Gastrocnemius medialis (tissue), 4 donors: ENCODE measurements at regions not wholly inside any gene's neighbourhood (a gene's known extent, or its start where the extent isn't known, plus 50 kb on each side); places are given as distances from the start of the nearest gene placed in this dataset.

Experiments used
- ATAC-seq, 2 donors: fragments of 150-250 bp; one replicate each; pipeline ENCODE4 v1.9.1; 2016
- DNase-seq, 2 donors: peaks; one replicate each; pipeline ENCODE4 v3.0.0-alpha.2; 2019
- H3K27ac ChIP-seq, 4 donors: fragments of 200-600 bp; sonication (generic); 1 replicate in 1 of 4; 2 replicates in 3 of 4; pipeline ENCODE4 v1.5.1; 2016 to 2018; ENCODE audit warnings: mild to moderate bottlenecking in 2 of 4, moderate library complexity in 1 of 4
- H3K27me3 ChIP-seq, 3 donors: fragments of 200-600 bp; sonication (generic) in 2 of 3; 1 replicate in 1 of 3; 2 replicates in 2 of 3; pipeline versions ENCODE4 v1.5.1 to v1.6.0; 2016 to 2019; ENCODE audit warnings: mild to moderate bottlenecking in 1 of 3, moderate library complexity in 1 of 3
- H3K36me3 ChIP-seq, 2 donors: fragments of 200-600 bp; sonication (generic) in 1 of 2; one replicate each; pipeline ENCODE4 v1.5.1; 2017 to 2018
- H3K4me1 ChIP-seq, 2 donors: fragments of 200-600 bp; sonication (generic) in 1 of 2; one replicate each; pipeline ENCODE4 v1.5.1; 2016 to 2017; ENCODE audit warnings: mild to moderate bottlenecking in 2 of 2
- H3K4me3 ChIP-seq, 4 donors: fragments of 200-600 bp; sonication (generic) in 3 of 4; 1 replicate in 1 of 4; 2 replicates in 3 of 4; pipeline ENCODE4 v1.5.1; 2016 to 2019; ENCODE audit warnings: mild to moderate bottlenecking in 2 of 4
- H3K9me3 ChIP-seq, 3 donors: fragments of 200-600 bp; sonication (generic) in 2 of 3; 1 replicate in 1 of 3; 2 replicates in 2 of 3; pipeline ENCODE4 v1.5.1; 2016 to 2019
- CTCF ChIP-seq, 5 experiments: fragments of 450-650 bp in 3 of 5; fragments of 200-600 bp in 2 of 5; sonication (generic) in 2 of 5; IDR thresholded peaks in 4 of 5; conservative IDR thresholded peaks in 1 of 5; 1 replicate in 4 of 5; 2 replicates in 1 of 5; pipeline ENCODE4 v1.5.1; 2016 to 2019; ENCODE audit warnings: antibody characterized with exemption in 5 of 5, mild to moderate bottlenecking in 3 of 5, moderate library complexity in 3 of 5
- POLR2A ChIP-seq, 2 donors: fragments of 450-650 bp; IDR thresholded peaks; one replicate each; pipeline ENCODE4 v1.6.1; 2017; ENCODE audit warnings: antibody characterized with exemption in 2 of 2, mild to moderate bottlenecking in 2 of 2, moderate library complexity in 2 of 2
- in situ Hi-C, 4 donors: fragments of 200-750 bp; cut with MboI; loops; one replicate each; pipeline versions ENCODE4 v1.15.0 to v1.8.0; 2017; ENCODE audit warnings: low sequenced_read_pairs in 4 of 4
- intact Hi-C: fragments of 100-400 bp; cut with DNase I; formaldehyde crosslinking; loops from one replicate; pipeline ENCODE4 v1.15.1; 2023; ENCODE audit warnings: low total_unique reads

DNA sequence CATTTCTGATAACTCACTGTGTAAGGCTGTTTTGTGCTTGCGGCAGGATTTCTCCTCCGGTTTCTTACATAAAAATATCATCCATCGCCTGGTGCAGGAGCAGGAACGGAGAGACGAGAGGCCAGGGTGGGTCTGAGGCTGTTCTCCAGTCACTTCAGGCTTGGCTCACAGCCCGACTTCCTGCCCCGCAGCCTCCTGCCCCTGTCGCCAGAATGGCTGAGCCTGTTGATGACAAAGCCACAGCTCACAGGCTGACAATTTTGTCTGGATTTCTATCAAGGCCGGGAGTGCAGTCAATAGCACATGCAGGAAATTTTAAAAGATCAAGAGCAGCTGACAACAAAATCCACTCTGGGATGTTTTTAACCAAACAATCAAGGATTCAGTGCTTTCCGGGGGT, 229.7 kb upstream of the ZNF32 start:
- Histone ChIP-seq H3K9me3 (no peaks in the 10 kb centered on the region), H3K4me1 (no peaks in the 10 kb centered on the region), H3K27me3 (no peaks in the 10 kb centered on the region), H3K27ac (peak overlapping the region; percentile 37 to 73 (median 58)), H3K36me3 (no peaks in the 10 kb centered on the region), H3K4me3 (no peak overlapping the region)
- ATAC-seq (peak in 1 of 2 donors; percentile 53), DNase-seq (no peak)
- in situ Hi-C loops: no loop called here
- intact Hi-C loops: no loop called here
- TF ChIP-seq POLR2A (IDR thresholded peaks at IDR 0.05): no peak
- no peak for TF ChIP-seq CTCF (IDR thresholded peaks at IDR 0.05 in 4 of 5, conservative IDR thresholded peaks at IDR 0.05 in 1 of 5)

GRCh38 chr10:43876976-43877375, 228.3 kb upstream of the ZNF32 start:
- DNase-seq: no peak
- Histone ChIP-seq H3K27ac (peak overlapping the region in 3 of 4 donors; percentile 5 to 73 (median 55)), H3K27me3 (no peaks in the 10 kb centered on the region), H3K36me3 (no peaks in the 10 kb centered on the region), H3K4me1 (no peaks in the 10 kb centered on the region), H3K9me3 (no peaks in the 10 kb centered on the region), H3K4me3 (no peak overlapping the region)
- TF ChIP-seq CTCF (IDR thresholded peaks at IDR 0.05 in 4 of 5, conservative IDR thresholded peaks at IDR 0.05 in 1 of 5): no peak
- no peak for TF ChIP-seq POLR2A (IDR thresholded peaks at IDR 0.05)
- intact Hi-C loops (no loop called here), in situ Hi-C loops (no loop called here)
- no peak for ATAC-seq

DNA sequence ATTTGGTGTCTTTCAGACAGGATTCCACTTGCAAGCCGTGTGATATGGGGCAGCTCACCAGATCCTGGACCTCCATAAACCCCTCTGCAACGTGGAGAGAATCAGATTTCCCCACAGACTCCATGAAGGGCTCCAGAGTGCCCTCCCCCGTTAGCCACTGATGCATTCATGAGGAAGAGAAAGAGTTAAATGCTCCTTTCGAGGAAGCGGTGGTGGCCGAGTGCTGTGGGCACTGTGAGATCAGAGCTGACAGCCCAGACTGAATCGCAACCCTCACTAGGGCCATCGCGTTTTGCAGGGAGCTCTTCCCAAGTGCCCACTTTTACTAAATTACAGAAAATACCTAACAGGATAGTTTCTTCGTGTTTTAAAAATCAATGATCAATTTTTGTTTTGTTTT, 226.3 kb upstream of the ZNF32 start:
- no peak for DNase-seq

DNA sequence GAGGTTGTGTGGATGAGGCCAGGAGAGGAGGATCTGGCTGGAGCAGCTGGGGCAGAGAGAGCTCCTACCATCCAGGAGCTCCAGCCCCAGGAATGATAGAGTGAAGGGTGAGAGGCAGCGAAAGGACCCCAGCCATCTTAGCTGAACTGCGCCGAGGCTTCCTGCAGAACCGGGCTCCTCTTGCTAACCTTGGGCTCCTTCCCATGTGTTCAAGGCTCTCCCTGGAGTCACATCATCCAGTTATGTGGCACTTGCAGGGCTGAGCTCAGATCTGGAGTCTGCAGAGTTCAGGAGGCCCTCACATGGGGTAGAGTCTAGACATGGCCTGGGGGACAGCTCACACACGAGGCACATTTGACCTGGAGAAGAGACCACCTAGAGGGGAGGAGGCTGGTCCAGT, 225.0 kb upstream of the ZNF32 start:
- Histone ChIP-seq H3K36me3 (no peaks in the 10 kb centered on the region), H3K27ac (no peak overlapping the region), H3K4me3 (no peak overlapping the region), H3K9me3 (no peaks in the 10 kb centered on the region), H3K4me1 (peaks cover 2 to 4% of the 10 kb centered on the region in 2 donors), H3K27me3 (no peaks in the 10 kb centered on the region)
- intact Hi-C loops: no loop called here
- in situ Hi-C loops: no loop called here
- no peak for TF ChIP-seq POLR2A (IDR thresholded peaks at IDR 0.05)
- TF ChIP-seq CTCF (IDR thresholded peaks at IDR 0.05 in 4 of 5, conservative IDR thresholded peaks at IDR 0.05 in 1 of 5): no peak
- no peak for ATAC-seq
- DNase-seq: no peak

More for the DNA sequence above, 226.3 kb upstream of the ZNF32 start:
- no peaks in the 10 kb centered on the region for H3K27me3 ChIP-seq
- no peak for ATAC-seq
- H3K4me1 ChIP-seq: no peaks in the 10 kb centered on the region
- no peak overlapping the region for H3K4me3 ChIP-seq
- TF ChIP-seq POLR2A (IDR thresholded peaks at IDR 0.05) (no peak), CTCF (IDR thresholded peaks at IDR 0.05 in 4 of 5, conservative IDR thresholded peaks at IDR 0.05 in 1 of 5) (no peak)
- in situ Hi-C loops: no loop called here
- H3K36me3 ChIP-seq: no peaks in the 10 kb centered on the region
- no peaks in the 10 kb centered on the region for H3K9me3 ChIP-seq
- H3K27ac ChIP-seq: no peak overlapping the region
- intact Hi-C loops: no loop called here

DNA sequence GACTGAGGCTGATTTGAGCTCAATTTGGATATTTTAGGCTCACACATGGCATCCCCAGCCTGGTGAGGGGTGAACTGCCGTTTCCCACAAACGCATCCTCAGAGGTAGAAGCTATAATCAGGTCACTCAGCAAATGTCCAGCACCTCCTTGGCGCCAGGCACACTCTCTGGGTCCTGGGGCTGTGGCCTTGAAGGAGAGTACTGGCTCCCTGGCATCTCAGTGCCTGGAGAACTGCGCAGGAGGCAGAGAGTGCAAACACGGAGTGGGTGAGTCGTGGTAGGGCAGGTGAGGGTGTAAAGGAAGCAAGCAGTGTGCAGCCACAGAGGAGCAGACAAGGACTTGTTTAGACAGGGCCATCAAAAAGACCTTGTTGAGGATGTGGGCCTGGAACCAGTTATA, 224.0 kb upstream of the ZNF32 start:
- TF ChIP-seq CTCF (IDR thresholded peaks at IDR 0.05 in 4 of 5, conservative IDR thresholded peaks at IDR 0.05 in 1 of 5) (no peak), POLR2A (IDR thresholded peaks at IDR 0.05) (no peak)
- peaks cover 5 to 7% of the 10 kb centered on the region in 2 donors for H3K4me1 ChIP-seq
- H3K4me3 ChIP-seq: no peak overlapping the region
- ATAC-seq (no peak), DNase-seq (no peak)
- intact Hi-C loops (no loop called here), in situ Hi-C loops (no loop called here)
- no peaks in the 10 kb centered on the region for H3K9me3 ChIP-seq
- no peaks in the 10 kb centered on the region for H3K36me3 ChIP-seq
- H3K27ac ChIP-seq: peak overlapping the region in 3 of 4 donors; percentile 57 to 69 (median 63)
- H3K27me3 ChIP-seq: no peaks in the 10 kb centered on the region
